ENCODE measurements at regions not wholly inside any gene's neighbourhood (a gene's known extent, or its start where the extent isn't known, plus 50 kb on each side); places are given as distances from the start of the nearest gene placed in this dataset.

DNA sequence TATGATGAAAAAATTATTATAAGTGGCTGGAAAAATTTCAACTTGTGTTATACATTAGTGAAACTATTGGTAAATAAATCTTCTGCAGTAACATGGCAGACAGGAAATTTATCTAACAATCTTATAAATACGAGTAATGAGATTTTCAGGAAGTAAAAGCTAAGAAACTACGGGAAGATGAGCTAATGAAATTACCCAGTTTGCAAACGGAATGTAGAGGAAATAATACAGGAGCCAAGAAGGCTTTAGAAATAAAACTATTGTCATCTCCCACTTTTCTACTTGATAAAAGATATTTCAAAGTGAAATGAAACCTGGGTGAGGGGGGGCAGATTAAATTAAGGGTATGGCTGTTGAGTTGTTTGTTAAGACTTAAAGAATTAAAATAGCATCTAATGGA lies 332.5 kb upstream of the SORCS1 start:
- TF ChIP-seq, protein P1, sequence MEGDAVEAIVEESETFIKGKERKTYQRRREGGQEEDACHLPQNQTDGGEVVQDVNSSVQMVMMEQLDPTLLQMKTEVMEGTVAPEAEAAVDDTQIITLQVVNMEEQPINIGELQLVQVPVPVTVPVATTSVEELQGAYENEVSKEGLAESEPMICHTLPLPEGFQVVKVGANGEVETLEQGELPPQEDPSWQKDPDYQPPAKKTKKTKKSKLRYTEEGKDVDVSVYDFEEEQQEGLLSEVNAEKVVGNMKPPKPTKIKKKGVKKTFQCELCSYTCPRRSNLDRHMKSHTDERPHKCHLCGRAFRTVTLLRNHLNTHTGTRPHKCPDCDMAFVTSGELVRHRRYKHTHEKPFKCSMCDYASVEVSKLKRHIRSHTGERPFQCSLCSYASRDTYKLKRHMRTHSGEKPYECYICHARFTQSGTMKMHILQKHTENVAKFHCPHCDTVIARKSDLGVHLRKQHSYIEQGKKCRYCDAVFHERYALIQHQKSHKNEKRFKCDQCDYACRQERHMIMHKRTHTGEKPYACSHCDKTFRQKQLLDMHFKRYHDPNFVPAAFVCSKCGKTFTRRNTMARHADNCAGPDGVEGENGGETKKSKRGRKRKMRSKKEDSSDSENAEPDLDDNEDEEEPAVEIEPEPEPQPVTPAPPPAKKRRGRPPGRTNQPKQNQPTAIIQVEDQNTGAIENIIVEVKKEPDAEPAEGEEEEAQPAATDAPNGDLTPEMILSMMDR (IDR thresholded peaks at IDR 0.05), result no peak

DNA sequence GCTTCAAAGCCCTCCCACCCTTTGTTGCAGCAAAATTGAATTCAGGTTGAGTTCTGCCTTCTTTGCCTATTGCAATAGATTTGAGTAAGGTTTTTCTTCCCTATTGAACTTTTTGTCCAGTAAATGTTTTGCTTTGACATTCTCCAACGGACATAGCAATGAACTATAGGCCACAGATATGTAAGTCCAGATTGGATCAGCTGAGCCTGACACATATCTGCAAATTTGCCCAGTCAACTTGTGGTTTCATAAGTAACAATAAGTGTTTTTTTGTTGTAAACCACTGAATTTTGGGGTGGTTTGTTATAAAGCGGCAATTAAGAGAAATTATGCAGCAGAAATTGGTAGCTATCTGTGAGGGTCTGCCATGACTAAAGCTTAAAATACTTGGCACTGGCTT lies 332.1 kb upstream of the SORCS1 start:
- TF ChIP-seq, protein P1 (IDR thresholded peaks at IDR 0.05), result no peak

DNA sequence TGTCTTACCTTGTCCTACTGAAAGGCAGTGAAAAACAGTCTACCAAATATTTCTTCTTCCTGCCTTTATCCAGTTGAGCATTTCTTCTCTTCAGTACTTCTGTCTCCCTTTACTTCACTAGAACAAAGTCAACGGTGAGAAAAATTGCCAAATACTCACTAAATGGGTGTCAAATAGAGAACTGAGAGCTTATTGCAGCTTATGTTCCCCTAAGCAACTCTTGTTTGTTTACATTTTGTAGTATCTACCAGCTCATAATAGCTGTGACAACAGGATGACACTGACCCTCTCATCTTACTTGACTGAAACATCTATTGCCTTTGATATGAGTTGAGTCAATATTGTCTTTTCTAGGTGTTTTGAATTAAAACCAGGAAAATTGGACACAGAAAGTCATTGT lies 327.9 kb upstream of the SORCS1 start:
- TF ChIP-seq, protein P1 (IDR thresholded peaks at IDR 0.05), result no peak

DNA sequence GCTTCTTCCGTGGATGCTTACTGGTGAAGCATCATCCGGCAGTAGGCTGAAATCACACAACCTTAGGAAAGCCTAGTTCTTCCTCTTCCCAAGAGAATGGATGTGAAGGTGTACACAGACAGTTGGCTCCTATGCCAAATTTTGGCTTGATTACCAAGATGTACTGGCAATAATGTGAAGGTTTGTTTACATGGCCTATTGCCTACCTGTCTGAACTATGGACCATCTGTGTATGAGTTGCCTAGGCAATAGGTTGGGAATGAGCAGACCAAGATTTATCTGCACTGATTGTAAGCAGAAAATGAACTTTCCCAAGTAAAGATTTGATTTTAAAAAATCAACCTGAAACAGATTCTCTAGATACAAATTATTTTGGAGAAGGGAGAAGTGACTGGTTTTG lies 325.9 kb upstream of the SORCS1 start:
- TF ChIP-seq, protein P1 (IDR thresholded peaks at IDR 0.05), result no peak

DNA sequence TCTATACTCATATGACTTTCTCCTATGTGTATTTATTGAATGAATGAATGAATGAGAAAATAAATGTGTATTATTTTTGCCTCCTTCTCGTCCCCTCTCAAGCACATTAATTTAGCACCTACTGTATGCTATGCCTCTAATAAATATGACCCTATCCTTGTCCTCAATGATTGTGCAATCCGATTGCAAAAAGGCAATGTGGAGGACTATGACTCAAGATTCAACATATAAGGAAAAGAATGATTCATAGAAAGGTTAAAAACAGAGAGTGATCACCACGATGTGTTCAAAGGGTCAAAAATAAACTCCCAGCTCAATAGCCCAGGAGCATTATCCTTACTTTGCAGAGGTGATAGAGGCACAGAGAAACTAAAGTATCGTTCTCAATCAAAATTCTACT lies 322.8 kb upstream of the SORCS1 start:
- TF ChIP-seq, protein P1 (IDR thresholded peaks at IDR 0.05), result no peak

DNA sequence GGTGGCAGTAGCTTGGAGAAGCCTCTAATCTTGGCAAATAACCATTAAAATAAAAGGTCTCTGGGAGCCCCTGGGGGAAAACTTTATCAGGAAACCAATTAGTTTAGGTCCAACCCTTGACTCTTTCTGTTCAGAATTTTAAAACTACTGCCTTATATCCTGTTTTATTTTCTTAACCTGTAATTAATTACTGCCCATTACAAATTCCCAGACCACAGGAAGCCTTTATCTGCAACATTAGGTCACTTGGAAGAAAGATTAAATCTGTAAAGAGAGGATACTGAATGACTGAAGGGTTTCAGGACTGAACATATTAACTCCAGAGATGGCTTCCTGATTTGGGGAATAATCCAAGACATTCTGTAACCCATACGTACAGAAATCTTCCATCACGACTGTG lies 320.5 kb upstream of the SORCS1 start:
- TF ChIP-seq, protein P1 (IDR thresholded peaks at IDR 0.05), result no peak

DNA sequence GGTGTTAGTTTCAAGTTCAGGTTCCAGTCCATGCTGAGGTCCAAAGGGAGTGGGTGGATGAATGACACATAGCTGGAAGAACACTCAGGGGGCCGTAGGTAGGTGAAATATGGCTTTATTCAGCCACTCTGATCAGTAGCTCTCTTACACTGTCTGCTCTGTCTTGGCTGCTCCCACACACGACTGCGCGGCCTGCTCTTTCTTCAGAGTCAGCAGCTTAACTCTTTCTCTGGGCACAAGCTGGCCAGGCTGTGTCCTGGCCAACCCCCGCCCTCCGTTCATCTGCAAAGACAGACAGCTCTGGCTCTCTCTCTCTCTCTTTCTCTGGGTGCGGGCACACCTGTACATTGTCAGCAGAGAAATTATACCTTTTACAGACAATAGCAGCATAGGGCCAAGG lies 317.4 kb upstream of the SORCS1 start:
- TF ChIP-seq, protein P1 (IDR thresholded peaks at IDR 0.05), result no peak

DNA sequence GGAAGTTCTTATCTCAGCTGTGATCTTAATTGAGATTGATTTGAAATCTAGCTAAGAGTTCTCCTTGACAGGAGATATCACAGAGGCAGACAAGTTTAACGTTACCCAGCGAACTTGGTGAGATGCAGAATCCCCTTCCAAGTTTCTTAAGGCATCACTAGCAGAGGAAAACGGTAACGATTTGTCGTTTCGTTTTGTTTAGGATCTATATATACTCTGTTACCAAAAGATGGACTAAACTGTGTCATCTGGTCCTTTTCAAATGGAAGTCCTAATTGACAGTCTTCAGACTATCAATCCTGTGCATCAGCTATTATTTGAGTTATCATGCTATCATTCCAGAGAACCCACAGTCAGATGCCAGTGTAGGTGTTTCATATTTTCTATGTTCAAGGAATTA lies 316.7 kb upstream of the SORCS1 start:
- TF ChIP-seq, protein P1 (IDR thresholded peaks at IDR 0.05), result no peak
